PC-3 (cell line): ENCODE measurements at regions not wholly inside any gene's neighbourhood (a gene's known extent, or its start where the extent isn't known, plus 50 kb on each side); places are given as distances from the start of the nearest gene placed in this dataset.

Experiments
- ATAC-seq: fragments of 200-7000 bp; cut with Tn5 transposase; 2 replicates; pipeline ENCODE4 v1.9.1; 2020; ENCODE audit warnings: mild to moderate bottlenecking, moderate library complexity
- BruUV-seq: library from RNA; stranded (reverse); fragments of 400-500 nt; replicated peaks from 2 replicates; lab custom pipeline; 2021; lab: Mats Ljungman, UMichigan
- CTCF ChIA-PET: fragments of 300-600 bp; sonication (Branson Sonifier 250); formaldehyde crosslinking; loops from one replicate; lab custom pipeline; 2022; ENCODE audit warnings: antibody characterized with exemption; lab: Charles Lee
- POLR2A ChIA-PET: fragments of 300-600 bp; sonication (Branson Sonifier 250); formaldehyde crosslinking; loops from one replicate; lab custom pipeline; 2022; ENCODE audit warnings: antibody characterized with exemption; ENCODE audit not compliant: unreplicated experiment; lab: Charles Lee
- DNase-seq: peaks from one replicate; pipeline ENCODE4 v3.0.0-alpha.2; 2015
- H2AFZ ChIP-seq: fragments of 300-600 bp; sonication (generic); 2 replicates; pipeline ENCODE4 v1.6.0; 2016; ENCODE audit warnings: antibody characterized with exemption, low read length
- H3F3A ChIP-seq: fragments of 300-600 bp; sonication (generic); one replicate; pipeline ENCODE4 v1.6.0; 2017; ENCODE audit warnings: antibody characterized with exemption, low read length, control low read depth, mild to moderate bottlenecking; ENCODE audit not compliant: unreplicated experiment
- H3K27ac ChIP-seq: fragments of 300-600 bp; sonication (generic); 2 replicates; pipeline ENCODE4 v1.5.1; 2016; ENCODE audit warnings: mild to moderate bottlenecking, low read length
- H3K27me3 ChIP-seq: fragments of 300-600 bp; sonication (generic); 2 replicates; pipeline ENCODE4 v1.6.1; 2016; ENCODE audit warnings: low read length, mixed read lengths
- H3K36me3 ChIP-seq: fragments of 300-600 bp; sonication (generic); 2 replicates; pipeline ENCODE4 v1.6.1; 2016; ENCODE audit warnings: low read depth, mixed run types, low read length, mixed read lengths
- H3K4me1 ChIP-seq: fragments of 300-600 bp; sonication (generic); 2 replicates; pipeline ENCODE4 v1.5.1; 2016; ENCODE audit warnings: low read length; ENCODE audit not compliant: insufficient read depth
- H3K4me2 ChIP-seq: fragments of 300-600 bp; sonication (generic); 2 replicates; pipeline ENCODE4 v1.6.0; 2016; ENCODE audit warnings: low read length
- H3K4me3 ChIP-seq: fragments of 300-600 bp; sonication (generic); 2 replicates; pipeline ENCODE4 v1.5.1; 2016; ENCODE audit warnings: mild to moderate bottlenecking, low read length, mixed read lengths
- H3K79me2 ChIP-seq: fragments of 300-600 bp; sonication (generic); 2 replicates; pipeline ENCODE4 v1.6.1; 2017; ENCODE audit warnings: low read length, mixed read lengths
- H3K9ac ChIP-seq: fragments of 300-600 bp; sonication (generic); 2 replicates; pipeline ENCODE4 v1.6.0; 2016; ENCODE audit warnings: mild to moderate bottlenecking, low read length
- H3K9me2 ChIP-seq: fragments of 300-600 bp; sonication (generic); replicated peaks from 2 replicates; pipeline ENCODE4 v1.6.1; 2016; ENCODE audit warnings: mixed run types, low read length, mixed read lengths
- H3K9me3 ChIP-seq: fragments of 300-600 bp; sonication (generic); 2 replicates; pipeline ENCODE4 v1.6.1; 2016; ENCODE audit warnings: low read length, mixed read lengths
- H4K20me1 ChIP-seq: fragments of 300-600 bp; sonication (generic); 2 replicates; pipeline ENCODE4 v1.6.1; 2016; ENCODE audit warnings: low read length, mixed read lengths
- EZH2 ChIP-seq: fragments of 300-600 bp; sonication (generic); IDR thresholded peaks from one replicate; pipeline ENCODE4 v1.6.1; 2017; ENCODE audit warnings: antibody characterized with exemption, mild to moderate bottlenecking, low read length; ENCODE audit not compliant: unreplicated experiment
- EZH2phosphoT487 ChIP-seq: fragments of 300-600 bp; sonication (generic); IDR thresholded peaks from 2 replicates; pipeline ENCODE4 v1.6.1; 2018; ENCODE audit warnings: mild to moderate bottlenecking, antibody characterized with exemption, low read length, borderline replicate concordance
- intact Hi-C: fragments of 100-400 bp; cut with micrococcal nuclease; formaldehyde crosslinking; loops from 2 replicates; pipeline ENCODE4 v1.9.0; 2023
- TF ChIP-seq, protein P1 (sequence below): fragments of 300-600 bp; sonication (generic); conservative IDR thresholded peaks from 2 replicates; pipeline ENCODE4 v1.5.1; 2017; ENCODE audit warnings: antibody characterized with exemption, low read depth, mild to moderate bottlenecking, low read length

DNA sequence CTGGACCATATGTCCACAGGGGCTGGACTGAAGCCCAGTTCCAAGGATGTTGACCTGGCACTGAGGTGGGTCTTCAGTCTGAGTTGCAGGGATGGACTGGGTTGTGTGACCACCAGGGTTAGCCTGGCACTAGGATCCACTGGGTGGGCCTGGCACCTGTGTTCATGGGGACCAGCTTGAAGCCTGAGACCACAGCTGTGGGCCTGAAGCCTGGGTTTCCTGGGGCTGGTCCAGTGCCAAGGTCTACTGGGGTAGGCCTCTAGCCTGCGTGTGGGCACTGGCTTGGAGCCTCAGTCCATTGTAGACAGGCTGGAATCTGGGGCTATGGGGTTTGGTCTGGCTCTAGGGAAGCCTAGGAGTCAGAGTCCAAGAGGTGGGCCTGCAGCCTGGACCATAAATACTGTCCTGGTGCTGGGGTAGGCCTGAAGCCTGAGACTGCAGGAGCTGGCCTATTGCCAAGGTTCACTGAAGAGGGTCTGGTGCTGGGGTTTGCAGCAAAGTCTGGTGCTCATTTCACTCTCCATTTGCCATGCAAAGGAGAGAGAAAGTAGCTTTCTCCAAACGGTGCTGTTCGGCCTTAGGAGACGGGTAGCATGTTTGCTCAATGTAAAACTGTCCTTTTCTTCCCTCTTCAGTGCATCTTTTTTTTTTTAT is 51.2 kb upstream of the TBC1D5 start:
- no TSS peak for BruUV-seq
- ATAC-seq (no peak), DNase-seq (no peak)
- H3K9me2 ChIP-seq = no peaks in the 10 kb centered on the region
- CTCF ChIA-PET = no interaction called here
- H3K4me2 ChIP-seq = no peak overlapping the region
- no peaks in the 10 kb centered on the region for H3K36me3 ChIP-seq
- no peak for TF ChIP-seq EZH2
- TF ChIP-seq, protein P1, sequence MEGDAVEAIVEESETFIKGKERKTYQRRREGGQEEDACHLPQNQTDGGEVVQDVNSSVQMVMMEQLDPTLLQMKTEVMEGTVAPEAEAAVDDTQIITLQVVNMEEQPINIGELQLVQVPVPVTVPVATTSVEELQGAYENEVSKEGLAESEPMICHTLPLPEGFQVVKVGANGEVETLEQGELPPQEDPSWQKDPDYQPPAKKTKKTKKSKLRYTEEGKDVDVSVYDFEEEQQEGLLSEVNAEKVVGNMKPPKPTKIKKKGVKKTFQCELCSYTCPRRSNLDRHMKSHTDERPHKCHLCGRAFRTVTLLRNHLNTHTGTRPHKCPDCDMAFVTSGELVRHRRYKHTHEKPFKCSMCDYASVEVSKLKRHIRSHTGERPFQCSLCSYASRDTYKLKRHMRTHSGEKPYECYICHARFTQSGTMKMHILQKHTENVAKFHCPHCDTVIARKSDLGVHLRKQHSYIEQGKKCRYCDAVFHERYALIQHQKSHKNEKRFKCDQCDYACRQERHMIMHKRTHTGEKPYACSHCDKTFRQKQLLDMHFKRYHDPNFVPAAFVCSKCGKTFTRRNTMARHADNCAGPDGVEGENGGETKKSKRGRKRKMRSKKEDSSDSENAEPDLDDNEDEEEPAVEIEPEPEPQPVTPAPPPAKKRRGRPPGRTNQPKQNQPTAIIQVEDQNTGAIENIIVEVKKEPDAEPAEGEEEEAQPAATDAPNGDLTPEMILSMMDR = no peak
- TF ChIP-seq EZH2phosphoT487 = no peak
- H2AFZ ChIP-seq = no peak overlapping the region
- peaks cover 6% of the 10 kb centered on the region for H3K4me1 ChIP-seq
- H3K4me3 ChIP-seq = no peak overlapping the region
- H4K20me1 ChIP-seq = no peaks in the 10 kb centered on the region
- POLR2A ChIA-PET = no interaction called here
- no peaks in the 10 kb centered on the region for H3K27me3 ChIP-seq
- intact Hi-C loops = no loop called here
- H3K9me3 ChIP-seq = no peaks in the 10 kb centered on the region
- no peak overlapping the region for H3K27ac ChIP-seq
- no peak overlapping the region for H3K9ac ChIP-seq
- no peaks in the 10 kb centered on the region for H3F3A ChIP-seq
- no peaks in the 10 kb centered on the region for H3K79me2 ChIP-seq
